Loucy (cell line): ENCODE measurements at regions not wholly inside any gene's neighbourhood (a gene's known extent, or its start where the extent isn't known, plus 50 kb on each side); places are given as distances from the start of the nearest gene placed in this dataset.

ENCODE experiments used
- EZH2phosphoT487 ChIP-seq: fragments of 200-600 bp; IDR thresholded peaks from 2 replicates; pipeline ENCODE4 v1.6.1; 2018; ENCODE audit warnings: antibody characterized with exemption, mild to moderate bottlenecking, moderate library complexity, borderline replicate concordance
- TF ChIP-seq, protein P1 (sequence below): fragments of 200-600 bp; sonication (generic); conservative IDR thresholded peaks from 2 replicates; pipeline ENCODE4 v1.5.1; 2014; ENCODE audit warnings: mild to moderate bottlenecking, antibody characterized with exemption, low read length

DNA sequence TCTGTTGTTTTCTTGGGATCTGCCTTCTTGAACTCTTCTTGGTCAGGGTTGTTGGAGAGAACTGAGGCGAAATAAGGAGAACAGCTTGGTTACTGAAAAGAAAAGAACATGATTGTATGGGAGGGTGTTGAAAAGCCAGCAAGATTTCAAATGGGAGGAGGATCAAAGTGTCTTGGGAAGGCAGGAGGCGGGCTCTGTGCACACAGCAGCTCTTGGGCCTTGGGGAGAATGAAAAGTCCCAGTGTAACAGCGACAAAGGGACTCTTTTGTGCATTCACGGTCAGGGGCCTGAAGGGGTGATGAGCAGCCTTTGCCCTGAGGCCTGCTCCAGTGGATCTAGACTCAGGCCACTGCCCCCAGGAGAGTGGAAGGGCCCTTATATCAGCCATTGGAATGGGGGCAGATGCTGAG, 135.4 kb downstream of the ADAMTS15 start:
- TF ChIP-seq, protein P1, sequence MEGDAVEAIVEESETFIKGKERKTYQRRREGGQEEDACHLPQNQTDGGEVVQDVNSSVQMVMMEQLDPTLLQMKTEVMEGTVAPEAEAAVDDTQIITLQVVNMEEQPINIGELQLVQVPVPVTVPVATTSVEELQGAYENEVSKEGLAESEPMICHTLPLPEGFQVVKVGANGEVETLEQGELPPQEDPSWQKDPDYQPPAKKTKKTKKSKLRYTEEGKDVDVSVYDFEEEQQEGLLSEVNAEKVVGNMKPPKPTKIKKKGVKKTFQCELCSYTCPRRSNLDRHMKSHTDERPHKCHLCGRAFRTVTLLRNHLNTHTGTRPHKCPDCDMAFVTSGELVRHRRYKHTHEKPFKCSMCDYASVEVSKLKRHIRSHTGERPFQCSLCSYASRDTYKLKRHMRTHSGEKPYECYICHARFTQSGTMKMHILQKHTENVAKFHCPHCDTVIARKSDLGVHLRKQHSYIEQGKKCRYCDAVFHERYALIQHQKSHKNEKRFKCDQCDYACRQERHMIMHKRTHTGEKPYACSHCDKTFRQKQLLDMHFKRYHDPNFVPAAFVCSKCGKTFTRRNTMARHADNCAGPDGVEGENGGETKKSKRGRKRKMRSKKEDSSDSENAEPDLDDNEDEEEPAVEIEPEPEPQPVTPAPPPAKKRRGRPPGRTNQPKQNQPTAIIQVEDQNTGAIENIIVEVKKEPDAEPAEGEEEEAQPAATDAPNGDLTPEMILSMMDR = no peak
- no peak for TF ChIP-seq EZH2phosphoT487
